ENCODE measurements at regions not wholly inside any gene's neighbourhood (a gene's known extent, or its start where the extent isn't known, plus 50 kb on each side); places are given as distances from the start of the nearest gene placed in this dataset.

- H3K36me3 ChIP-seq (ENCODE audit: control insufficient read depth, insufficient read depth, low read length): no peaks in the 10 kb centered on the region
- no peaks in the 10 kb centered on the region for H3K79me1 ChIP-seq (ENCODE audit: low read depth in 1 of 2, low read length in 2 of 2)
- H3K14ac ChIP-seq (replicated peaks; ENCODE audit: low read depth, low read length): no peak overlapping the region
- no peak overlapping the region for H2BK120ac ChIP-seq (ENCODE audit: low read depth, low read length)
- no peak overlapping the region for H2AK5ac ChIP-seq (ENCODE audit: low read depth, low read length)
- no peak overlapping the region for H3K4me2 ChIP-seq (ENCODE audit: low read depth, low read length)
- ChIA-PET CTCF (no interaction called here), POLR2A (ENCODE audit: unreplicated experiment) (no interaction called here)
- dilution Hi-C loops (cut with HindIII; ENCODE audit: low sequenced_read_pairs, unreplicated experiment) (no loop called here), intact Hi-C loops (cut with micrococcal nuclease) (no loop called here), in situ Hi-C loops (cut with MboI; ENCODE audit: low sequenced_read_pairs) (no loop called here)
- DNase-seq (no peak), ATAC-seq (ENCODE audit: low read depth) (no peak)
- no peaks in the 10 kb centered on the region for H3K9me1 ChIP-seq (ENCODE audit: insufficient read depth, low read length)
- H2BK15ac ChIP-seq (ENCODE audit: low read depth, low read length): no peak overlapping the region
- H2BK5ac ChIP-seq (ENCODE audit: low read depth, low read length, poor library complexity, severe bottlenecking): no peak overlapping the region
- no peak overlapping the region for H3K9ac ChIP-seq (ENCODE audit: low read depth, low read length)
- H3K4me3 ChIP-seq (ENCODE audit: insufficient read depth, low read depth, low read length): no peak overlapping the region
- H3K9me3 ChIP-seq (ENCODE audit: control insufficient read depth, insufficient read depth, low read length): no peaks in the 10 kb centered on the region
- H4K8ac ChIP-seq (ENCODE audit: low read depth in 2 of 2, low read length in 2 of 2): no peak overlapping the region
- H4K5ac ChIP-seq (ENCODE audit: low read depth, low read length): no peak overlapping the region
- no peak overlapping the region for H3K4ac ChIP-seq (ENCODE audit: low read depth, low read length)
- no peaks in the 10 kb centered on the region for H4K20me1 ChIP-seq (ENCODE audit: insufficient read depth, low read length)
- no TSS peak for BruUV-seq (replicated peaks)
- no peak overlapping the region for H3K23ac ChIP-seq (ENCODE audit: low read depth, low read length)
- no peak overlapping the region for H2AFZ ChIP-seq (replicated peaks; ENCODE audit: low read length, poor library complexity)
- no peaks in the 10 kb centered on the region for H3K27me3 ChIP-seq (ENCODE audit: control insufficient read depth, insufficient read depth, low read length)
- no peak overlapping the region for H4K91ac ChIP-seq (ENCODE audit: insufficient read depth, low read depth, low read length)
- H3K4me1 ChIP-seq (ENCODE audit: control insufficient read depth, insufficient read depth, low read length): no peaks in the 10 kb centered on the region
- H3K56ac ChIP-seq (ENCODE audit: extremely low read depth, insufficient read depth, low read length): no peak overlapping the region
- H2BK20ac ChIP-seq (ENCODE audit: low read depth, low read length): no peak overlapping the region
- H3K18ac ChIP-seq (ENCODE audit: low read depth, low read length): no peak overlapping the region
- H2AK9ac ChIP-seq (replicated peaks; ENCODE audit: low read depth, low read length, poor library complexity): no peak overlapping the region
- no CpG with 5 or more reads among the region's 1 CpG for WGBS, 2 experiments (ENCODE audit: extremely low coverage in 2 of 2, insufficient read length in 1 of 2)
- no peak for TF ChIP-seq ELK1 (IDR thresholded peaks at IDR 0.05; ENCODE audit: borderline replicate concordance, low read depth, low read length)
- no peak for TF ChIP-seq MAFK (IDR thresholded peaks at IDR 0.05; ENCODE audit: low read depth, low read length)
- TF ChIP-seq CTCF (conservative IDR thresholded peaks at IDR 0.05; ENCODE audit: low read depth, low read length): no peak
- no peak for TF ChIP-seq FOS (IDR thresholded peaks at IDR 0.05; ENCODE audit: low read depth, low read length)
- no peak for TF ChIP-seq CHD1 (IDR thresholded peaks at IDR 0.05; ENCODE audit: low read depth, low read length)
- no peak for TF ChIP-seq SMC3 (IDR thresholded peaks at IDR 0.05; ENCODE audit: low read depth, low read length)
- no peak for TF ChIP-seq MXI1 (IDR thresholded peaks at IDR 0.05; ENCODE audit: borderline replicate concordance, low read depth, low read length)
- TF ChIP-seq RAD21 (IDR thresholded peaks at IDR 0.05; ENCODE audit: low read length): no peak
- TF ChIP-seq POLR2A (IDR thresholded peaks at IDR 0.05; ENCODE audit: low read depth, low read length): no peak
- TF ChIP-seq CEBPB (IDR thresholded peaks at IDR 0.05; ENCODE audit: low read depth, low read length): no peak
- no peak for TF ChIP-seq NFE2L2 (IDR thresholded peaks at IDR 0.05; ENCODE audit: low read depth, low read length)
- no peak for TF ChIP-seq MAZ (IDR thresholded peaks at IDR 0.05; ENCODE audit: borderline replicate concordance, low read depth, low read length)
- TF ChIP-seq RCOR1 (IDR thresholded peaks at IDR 0.05; ENCODE audit: insufficient replicate concordance, low read length): no peak
- TF ChIP-seq RFX5 (IDR thresholded peaks at IDR 0.05; ENCODE audit: low read depth, low read length): no peak
- no peak for TF ChIP-seq USF2 (IDR thresholded peaks at IDR 0.05; ENCODE audit: low read depth, low read length)
- no peak overlapping the region for H3K27ac ChIP-seq (ENCODE audit: insufficient read depth, low read length)
Measured at GRCh38 chr7:109713366-109713765, 1143.7 kb downstream of the DNAJB9 start.
